ENCODE measurements at regions not wholly inside any gene's neighbourhood (a gene's known extent, or its start where the extent isn't known, plus 50 kb on each side); places are given as distances from the start of the nearest gene placed in this dataset.

DNA sequence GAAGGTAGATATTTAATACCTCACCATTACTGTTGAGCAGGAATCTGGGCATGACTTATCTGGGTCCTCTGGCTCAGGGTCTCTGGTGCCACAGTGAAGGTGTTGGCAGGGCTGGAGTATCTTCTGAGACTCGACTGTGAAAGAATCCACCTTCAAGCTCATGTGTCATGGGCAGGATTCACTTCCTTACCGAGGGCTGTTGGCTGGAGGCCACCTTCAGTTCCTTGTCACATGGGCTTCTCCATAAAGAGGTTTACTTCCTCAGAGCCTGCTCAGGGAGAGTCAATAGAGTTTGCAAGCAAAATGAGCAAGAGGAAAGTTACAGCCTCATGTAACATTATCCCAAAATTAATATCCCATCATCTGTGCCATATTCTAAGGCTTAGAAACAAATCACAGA, 459.5 kb downstream of the NR2F2 start:
- TF ChIP-seq FOSL1 (tag; conservative IDR thresholded peaks at IDR 0.05) (no peak), HMGXB4 (CRISPR knock-in tag; IDR thresholded peaks at IDR 0.05) (no peak), POLR3A (IDR thresholded peaks at IDR 0.05; ENCODE audit: borderline replicate concordance, extremely low read depth, insufficient read depth, insufficient read length) (no peak), NRF1 (conservative IDR thresholded peaks at IDR 0.05 in 1 of 2, IDR thresholded peaks at IDR 0.05 in 1 of 2) (no peak), POLR2AphosphoS5 (IDR thresholded peaks at IDR 0.05; ENCODE audit: control insufficient read depth, insufficient read depth, low read depth, low read length) (no peak), CTCF (IDR thresholded peaks at IDR 0.05 in 2 of 3, conservative IDR thresholded peaks at IDR 0.05 in 1 of 3; ENCODE audit: insufficient read depth in 2 of 3, low read depth in 1 of 3, low read length in 3 of 3) (no peak), RB1 (IDR thresholded peaks at IDR 0.05; ENCODE audit: low read depth) (no peak), FOXJ3 (CRISPR knock-in tag; IDR thresholded peaks at IDR 0.05) (no peak), HDAC6 (IDR thresholded peaks at IDR 0.05; ENCODE audit: low read depth, low read length) (no peak)

Data from K562 (cell line).